Cardiac fibroblast (primary cell): ENCODE measurements at regions not wholly inside any gene's neighbourhood (a gene's known extent, or its start where the extent isn't known, plus 50 kb on each side); places are given as distances from the start of the nearest gene placed in this dataset.

Source experiments
- DNase-seq, 2 donors: peaks; one replicate each; pipeline versions ENCODE4 v3.0.0 to v3.0.0-alpha.2; 2010; ENCODE audit warnings: low read depth in 2 of 2
- H3K4me3 ChIP-seq, 2 donors: replicated peaks in 1 of 2; 1 replicate in 1 of 2; 2 replicates in 1 of 2; pipeline ENCODE4 v1.5.1; 2011; ENCODE audit warnings: low read depth in 2 of 2, low read length in 2 of 2, mild to moderate bottlenecking in 2 of 2, moderate library complexity in 1 of 2
- CTCF ChIP-seq: IDR thresholded peaks from one replicate; pipeline ENCODE4 v1.5.1; 2011; ENCODE audit warnings: low read depth, mild to moderate bottlenecking, low read length, inconsistent platforms

GRCh38 chr2:222146488-222146887 is 152.3 kb downstream of the PAX3 start:
- no peak for TF ChIP-seq CTCF
- H3K4me3 ChIP-seq, result no peak overlapping the region
- DNase-seq, result no peak

- no peak overlapping the region for H3K4me3 ChIP-seq
- no peak for TF ChIP-seq CTCF
- no peak for DNase-seq
Observed at GRCh38 chr2:222142027-222142426, 156.8 kb downstream of the PAX3 start.

GRCh38 chr2:222136106-222136630 is 162.6 kb downstream of the PAX3 start:
- no peak for TF ChIP-seq CTCF

GRCh38 chr2:222134654-222135053 is 164.1 kb downstream of the PAX3 start:
- H3K4me3 ChIP-seq, result no peak overlapping the region
- no peak for TF ChIP-seq CTCF
- no peak for DNase-seq

More at GRCh38 chr2:222136106-222136630, 162.6 kb downstream of the PAX3 start:
- H3K4me3 ChIP-seq, result no peak overlapping the region
- DNase-seq, result no peak

- TF ChIP-seq CTCF, result no peak
- no peak for DNase-seq
Observed at GRCh38 chr2:222133897-222134296, 164.9 kb downstream of the PAX3 start.

GRCh38 chr2:222130855-222131254 is 167.9 kb downstream of the PAX3 start:
- no peak for DNase-seq
- TF ChIP-seq CTCF, result no peak
- no peak overlapping the region for H3K4me3 ChIP-seq

More at GRCh38 chr2:222133897-222134296, 164.9 kb downstream of the PAX3 start:
- H3K4me3 ChIP-seq, result no peak overlapping the region

GRCh38 chr2:222127660-222128059 is 171.1 kb downstream of the PAX3 start:
- H3K4me3 ChIP-seq, result no peak overlapping the region
- TF ChIP-seq CTCF, result no peak

More at GRCh38 chr2:222127660-222128059, 171.1 kb downstream of the PAX3 start:
- DNase-seq, result no peak
